Thoracic aorta (tissue), 2 donors: ENCODE measurements at regions not wholly inside any gene's neighbourhood (a gene's known extent, or its start where the extent isn't known, plus 50 kb on each side); places are given as distances from the start of the nearest gene placed in this dataset.

Source experiments
- ATAC-seq: fragments of 150-250 bp; one replicate; pipeline ENCODE4 v1.8.0; 2017; ENCODE audit warnings: low read depth; ENCODE audit not compliant: insufficient number of reproducible peaks, low FRiP score
- DNase-seq: peaks from one replicate; pipeline ENCODE4 v3.0.0-alpha.2; 2020; ENCODE audit warnings: low spot score
- H3K27ac ChIP-seq, 2 donors: fragments of 200-600 bp; sonication (generic); 1 replicate in 1 of 2; 2 replicates in 1 of 2; pipeline ENCODE4 v1.5.1; 2016; ENCODE audit warnings: mild to moderate bottlenecking in 2 of 2, moderate library complexity in 2 of 2
- H3K27me3 ChIP-seq: fragments of 200-600 bp; sonication (generic); replicated peaks from 2 replicates; pipeline ENCODE4 v1.6.0; 2016; ENCODE audit warnings: mild to moderate bottlenecking; ENCODE audit not compliant: insufficient read depth
- H3K36me3 ChIP-seq: fragments of 200-600 bp; sonication (generic); one replicate; pipeline ENCODE4 v1.5.1; 2016
- H3K4me1 ChIP-seq, 2 donors: fragments of 200-600 bp; sonication (generic); 1 replicate in 1 of 2; 2 replicates in 1 of 2; pipeline versions ENCODE4 v1.5.1 to v1.6.0; 2016; ENCODE audit warnings: low read depth in 2 of 2, mild to moderate bottlenecking in 1 of 2; ENCODE audit not compliant: control insufficient read depth in 1 of 2
- H3K4me3 ChIP-seq: fragments of 200-600 bp; sonication (generic); 2 replicates; pipeline ENCODE4 v1.5.1; 2016; ENCODE audit warnings: mild to moderate bottlenecking
- H3K9me3 ChIP-seq: fragments of 200-600 bp; sonication (generic); 2 replicates; pipeline ENCODE4 v1.5.1; 2016
- TF ChIP-seq, protein P1 (sequence below): fragments of 200-600 bp; sonication (generic); IDR thresholded peaks from one replicate; pipeline ENCODE4 v1.5.1; 2019; ENCODE audit warnings: antibody characterized with exemption

- TF ChIP-seq, protein P1, sequence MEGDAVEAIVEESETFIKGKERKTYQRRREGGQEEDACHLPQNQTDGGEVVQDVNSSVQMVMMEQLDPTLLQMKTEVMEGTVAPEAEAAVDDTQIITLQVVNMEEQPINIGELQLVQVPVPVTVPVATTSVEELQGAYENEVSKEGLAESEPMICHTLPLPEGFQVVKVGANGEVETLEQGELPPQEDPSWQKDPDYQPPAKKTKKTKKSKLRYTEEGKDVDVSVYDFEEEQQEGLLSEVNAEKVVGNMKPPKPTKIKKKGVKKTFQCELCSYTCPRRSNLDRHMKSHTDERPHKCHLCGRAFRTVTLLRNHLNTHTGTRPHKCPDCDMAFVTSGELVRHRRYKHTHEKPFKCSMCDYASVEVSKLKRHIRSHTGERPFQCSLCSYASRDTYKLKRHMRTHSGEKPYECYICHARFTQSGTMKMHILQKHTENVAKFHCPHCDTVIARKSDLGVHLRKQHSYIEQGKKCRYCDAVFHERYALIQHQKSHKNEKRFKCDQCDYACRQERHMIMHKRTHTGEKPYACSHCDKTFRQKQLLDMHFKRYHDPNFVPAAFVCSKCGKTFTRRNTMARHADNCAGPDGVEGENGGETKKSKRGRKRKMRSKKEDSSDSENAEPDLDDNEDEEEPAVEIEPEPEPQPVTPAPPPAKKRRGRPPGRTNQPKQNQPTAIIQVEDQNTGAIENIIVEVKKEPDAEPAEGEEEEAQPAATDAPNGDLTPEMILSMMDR = no peak
- Histone ChIP-seq H3K27me3 (no peaks in the 10 kb centered on the region), H3K4me3 (no peak overlapping the region), H3K27ac (no peak overlapping the region), H3K9me3 (no peaks in the 10 kb centered on the region), H3K36me3 (no peaks in the 10 kb centered on the region), H3K4me1 (no peaks in the 10 kb centered on the region)
- ATAC-seq (no peak), DNase-seq (no peak)
Measured at GRCh38 chr7:110590415-110590814, 500.5 kb upstream of the LRRN3 start.

DNA sequence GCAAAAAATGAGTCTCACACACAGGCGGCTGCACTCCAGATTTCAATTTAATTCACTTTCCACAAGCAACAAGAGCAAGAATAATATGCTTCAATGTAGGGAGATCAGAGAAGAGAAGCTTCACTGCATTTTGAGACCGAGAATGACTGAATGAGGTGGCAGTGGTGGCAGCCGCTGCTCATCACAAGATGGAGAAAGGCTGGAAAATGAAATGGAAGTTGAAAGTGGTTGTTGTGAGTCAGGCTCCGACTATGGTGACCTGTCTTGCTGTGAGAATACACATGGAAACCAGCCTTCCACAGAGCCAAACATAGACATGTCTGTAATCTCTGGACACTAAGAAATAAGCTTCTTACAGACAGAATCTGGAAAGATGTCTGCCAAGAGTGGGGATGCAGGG, 499.6 kb upstream of the LRRN3 start:
- H3K27me3 ChIP-seq = no peaks in the 10 kb centered on the region
- H3K36me3 ChIP-seq = no peaks in the 10 kb centered on the region
- DNase-seq (no peak), ATAC-seq (no peak)
- H3K4me1 ChIP-seq = no peaks in the 10 kb centered on the region
- no peak overlapping the region for H3K4me3 ChIP-seq
- TF ChIP-seq, protein P1 = no peak
- H3K27ac ChIP-seq = no peak overlapping the region
- H3K9me3 ChIP-seq = no peaks in the 10 kb centered on the region

GRCh38 chr7:110592557-110592956, 498.4 kb upstream of the LRRN3 start:
- Histone ChIP-seq H3K27me3 (no peaks in the 10 kb centered on the region), H3K36me3 (no peaks in the 10 kb centered on the region), H3K4me3 (no peak overlapping the region), H3K4me1 (no peaks in the 10 kb centered on the region), H3K9me3 (no peaks in the 10 kb centered on the region), H3K27ac (no peak overlapping the region)
- TF ChIP-seq, protein P1 = no peak
- no peak for DNase-seq
- ATAC-seq = no peak

DNA sequence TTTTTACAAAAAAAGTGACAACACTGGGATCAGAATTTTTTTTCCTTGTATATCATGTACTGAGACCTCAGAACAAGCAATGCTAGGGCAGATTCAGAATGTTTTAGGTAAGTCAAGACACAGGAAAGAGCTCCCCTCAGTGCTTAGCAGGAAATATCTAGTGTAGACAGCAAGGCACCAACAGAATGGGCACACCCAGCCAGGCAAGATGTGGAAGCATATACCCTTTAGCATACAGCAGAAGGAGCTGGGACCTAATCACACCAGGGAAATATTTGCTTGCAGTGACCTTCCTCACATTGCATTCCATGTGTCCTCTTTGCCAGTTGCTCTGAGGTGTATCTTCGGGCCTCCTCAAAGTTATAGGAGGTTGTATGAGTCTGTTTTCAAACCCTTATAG, 497.6 kb upstream of the LRRN3 start:
- ATAC-seq (no peak), DNase-seq (no peak)
- TF ChIP-seq, protein P1 = no peak
- Histone ChIP-seq H3K27me3 (no peaks in the 10 kb centered on the region), H3K4me3 (no peak overlapping the region), H3K9me3 (no peaks in the 10 kb centered on the region), H3K4me1 (no peaks in the 10 kb centered on the region), H3K36me3 (no peaks in the 10 kb centered on the region), H3K27ac (no peak overlapping the region)

DNA sequence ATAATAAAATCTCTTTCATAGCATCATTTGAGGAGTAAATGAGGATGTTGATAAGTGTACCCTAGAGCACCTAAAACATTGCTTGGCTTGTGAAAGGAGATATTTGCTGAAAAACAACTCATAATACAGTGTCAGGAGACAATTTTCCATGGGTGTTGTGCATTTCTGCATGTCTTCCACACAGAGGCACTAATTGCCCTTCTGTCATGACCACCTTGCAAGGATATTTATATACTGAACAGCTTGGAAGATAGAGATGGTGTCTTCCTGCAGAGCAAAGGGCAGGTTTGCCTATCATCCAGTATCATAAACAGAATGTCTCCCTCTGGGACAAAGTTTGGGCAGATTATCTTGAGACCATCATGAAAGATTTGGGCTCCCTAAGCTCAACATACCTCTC, 495.2 kb upstream of the LRRN3 start:
- Histone ChIP-seq H3K9me3 (no peaks in the 10 kb centered on the region), H3K4me3 (no peak overlapping the region), H3K4me1 (no peaks in the 10 kb centered on the region), H3K27me3 (no peaks in the 10 kb centered on the region), H3K36me3 (no peaks in the 10 kb centered on the region), H3K27ac (no peak overlapping the region)
- no peak for ATAC-seq
- TF ChIP-seq, protein P1 = no peak
- DNase-seq = no peak
